ENCODE measurements at regions not wholly inside any gene's neighbourhood (a gene's known extent, or its start where the extent isn't known, plus 50 kb on each side); places are given as distances from the start of the nearest gene placed in this dataset.
"Not testable (repeated sequence)": the region's sequence is repeated elsewhere in the genome, so short reads cannot be mapped to it uniquely, and the experiment has no call there.

DNA sequence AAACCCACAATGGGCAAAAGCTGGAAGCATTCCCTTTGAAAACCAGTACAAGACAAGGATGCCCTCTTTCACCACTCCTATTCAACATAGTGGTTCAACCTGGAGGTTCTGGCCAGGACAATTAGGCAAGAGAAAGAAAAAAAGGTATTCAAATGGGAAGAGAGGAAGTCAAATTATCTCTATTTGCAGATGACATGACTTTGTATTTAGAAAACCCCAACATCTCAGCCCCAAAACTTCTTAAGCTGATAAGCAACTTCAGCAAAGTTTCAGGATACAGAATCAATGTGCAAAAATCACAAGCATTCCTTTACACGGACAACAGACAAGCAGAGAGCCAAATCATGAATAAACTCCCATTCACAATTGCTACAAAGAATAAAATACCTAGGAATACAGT, 246.9 kb downstream of the DMAC1 start:
- TF ChIP-seq JUND (IDR thresholded peaks at IDR 0.05); TCF12 (IDR thresholded peaks at IDR 0.05); POLR2AphosphoS5 (IDR thresholded peaks at IDR 0.05; ENCODE audit: low read depth, low read length); GABPA (IDR thresholded peaks at IDR 0.05; ENCODE audit: low read depth): not testable (repeated sequence)
- TF ChIP-seq, protein P1, sequence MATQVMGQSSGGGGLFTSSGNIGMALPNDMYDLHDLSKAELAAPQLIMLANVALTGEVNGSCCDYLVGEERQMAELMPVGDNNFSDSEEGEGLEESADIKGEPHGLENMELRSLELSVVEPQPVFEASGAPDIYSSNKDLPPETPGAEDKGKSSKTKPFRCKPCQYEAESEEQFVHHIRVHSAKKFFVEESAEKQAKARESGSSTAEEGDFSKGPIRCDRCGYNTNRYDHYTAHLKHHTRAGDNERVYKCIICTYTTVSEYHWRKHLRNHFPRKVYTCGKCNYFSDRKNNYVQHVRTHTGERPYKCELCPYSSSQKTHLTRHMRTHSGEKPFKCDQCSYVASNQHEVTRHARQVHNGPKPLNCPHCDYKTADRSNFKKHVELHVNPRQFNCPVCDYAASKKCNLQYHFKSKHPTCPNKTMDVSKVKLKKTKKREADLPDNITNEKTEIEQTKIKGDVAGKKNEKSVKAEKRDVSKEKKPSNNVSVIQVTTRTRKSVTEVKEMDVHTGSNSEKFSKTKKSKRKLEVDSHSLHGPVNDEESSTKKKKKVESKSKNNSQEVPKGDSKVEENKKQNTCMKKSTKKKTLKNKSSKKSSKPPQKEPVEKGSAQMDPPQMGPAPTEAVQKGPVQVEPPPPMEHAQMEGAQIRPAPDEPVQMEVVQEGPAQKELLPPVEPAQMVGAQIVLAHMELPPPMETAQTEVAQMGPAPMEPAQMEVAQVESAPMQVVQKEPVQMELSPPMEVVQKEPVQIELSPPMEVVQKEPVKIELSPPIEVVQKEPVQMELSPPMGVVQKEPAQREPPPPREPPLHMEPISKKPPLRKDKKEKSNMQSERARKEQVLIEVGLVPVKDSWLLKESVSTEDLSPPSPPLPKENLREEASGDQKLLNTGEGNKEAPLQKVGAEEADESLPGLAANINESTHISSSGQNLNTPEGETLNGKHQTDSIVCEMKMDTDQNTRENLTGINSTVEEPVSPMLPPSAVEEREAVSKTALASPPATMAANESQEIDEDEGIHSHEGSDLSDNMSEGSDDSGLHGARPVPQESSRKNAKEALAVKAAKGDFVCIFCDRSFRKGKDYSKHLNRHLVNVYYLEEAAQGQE (IDR thresholded peaks at IDR 0.05; ENCODE audit: low read depth, low read length): not testable (repeated sequence)
- TF ChIP-seq, protein P2, sequence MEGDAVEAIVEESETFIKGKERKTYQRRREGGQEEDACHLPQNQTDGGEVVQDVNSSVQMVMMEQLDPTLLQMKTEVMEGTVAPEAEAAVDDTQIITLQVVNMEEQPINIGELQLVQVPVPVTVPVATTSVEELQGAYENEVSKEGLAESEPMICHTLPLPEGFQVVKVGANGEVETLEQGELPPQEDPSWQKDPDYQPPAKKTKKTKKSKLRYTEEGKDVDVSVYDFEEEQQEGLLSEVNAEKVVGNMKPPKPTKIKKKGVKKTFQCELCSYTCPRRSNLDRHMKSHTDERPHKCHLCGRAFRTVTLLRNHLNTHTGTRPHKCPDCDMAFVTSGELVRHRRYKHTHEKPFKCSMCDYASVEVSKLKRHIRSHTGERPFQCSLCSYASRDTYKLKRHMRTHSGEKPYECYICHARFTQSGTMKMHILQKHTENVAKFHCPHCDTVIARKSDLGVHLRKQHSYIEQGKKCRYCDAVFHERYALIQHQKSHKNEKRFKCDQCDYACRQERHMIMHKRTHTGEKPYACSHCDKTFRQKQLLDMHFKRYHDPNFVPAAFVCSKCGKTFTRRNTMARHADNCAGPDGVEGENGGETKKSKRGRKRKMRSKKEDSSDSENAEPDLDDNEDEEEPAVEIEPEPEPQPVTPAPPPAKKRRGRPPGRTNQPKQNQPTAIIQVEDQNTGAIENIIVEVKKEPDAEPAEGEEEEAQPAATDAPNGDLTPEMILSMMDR (IDR thresholded peaks at IDR 0.05): not testable (repeated sequence)
- TF ChIP-seq, protein P3, sequence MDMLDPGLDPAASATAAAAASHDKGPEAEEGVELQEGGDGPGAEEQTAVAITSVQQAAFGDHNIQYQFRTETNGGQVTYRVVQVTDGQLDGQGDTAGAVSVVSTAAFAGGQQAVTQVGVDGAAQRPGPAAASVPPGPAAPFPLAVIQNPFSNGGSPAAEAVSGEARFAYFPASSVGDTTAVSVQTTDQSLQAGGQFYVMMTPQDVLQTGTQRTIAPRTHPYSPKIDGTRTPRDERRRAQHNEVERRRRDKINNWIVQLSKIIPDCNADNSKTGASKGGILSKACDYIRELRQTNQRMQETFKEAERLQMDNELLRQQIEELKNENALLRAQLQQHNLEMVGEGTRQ (IDR thresholded peaks at IDR 0.05; ENCODE audit: borderline replicate concordance, low read depth, low read length): not testable (repeated sequence)
- TF ChIP-seq, protein P4, sequence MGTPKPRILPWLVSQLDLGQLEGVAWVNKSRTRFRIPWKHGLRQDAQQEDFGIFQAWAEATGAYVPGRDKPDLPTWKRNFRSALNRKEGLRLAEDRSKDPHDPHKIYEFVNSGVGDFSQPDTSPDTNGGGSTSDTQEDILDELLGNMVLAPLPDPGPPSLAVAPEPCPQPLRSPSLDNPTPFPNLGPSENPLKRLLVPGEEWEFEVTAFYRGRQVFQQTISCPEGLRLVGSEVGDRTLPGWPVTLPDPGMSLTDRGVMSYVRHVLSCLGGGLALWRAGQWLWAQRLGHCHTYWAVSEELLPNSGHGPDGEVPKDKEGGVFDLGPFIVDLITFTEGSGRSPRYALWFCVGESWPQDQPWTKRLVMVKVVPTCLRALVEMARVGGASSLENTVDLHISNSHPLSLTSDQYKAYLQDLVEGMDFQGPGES (IDR thresholded peaks at IDR 0.05; ENCODE audit: low read depth, low read length): not testable (repeated sequence)
- TF ChIP-seq, protein P5, sequence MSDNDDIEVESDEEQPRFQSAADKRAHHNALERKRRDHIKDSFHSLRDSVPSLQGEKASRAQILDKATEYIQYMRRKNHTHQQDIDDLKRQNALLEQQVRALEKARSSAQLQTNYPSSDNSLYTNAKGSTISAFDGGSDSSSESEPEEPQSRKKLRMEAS (IDR thresholded peaks at IDR 0.05; ENCODE audit: low read depth): not testable (repeated sequence)

Measured in SK-N-SH (cell line).